B cell (primary cell): ENCODE measurements at regions not wholly inside any gene's neighbourhood (a gene's known extent, or its start where the extent isn't known, plus 50 kb on each side); places are given as distances from the start of the nearest gene placed in this dataset.

ENCODE experiments used
- ATAC-seq: fragments of 200-7000 bp; cut with Tn5 transposase; one replicate; pipeline ENCODE4 v1.10.0; 2021; ENCODE audit warnings: low read depth, mild to moderate bottlenecking, moderate number of reproducible peaks, moderate library complexity
- CTCF ChIA-PET: fragments of 350-600 bp; sonication (Branson Sonifier 250); formaldehyde crosslinking; loops from one replicate; lab custom pipeline; 2021; ENCODE audit warnings: antibody characterized with exemption, inconsistent platforms; lab: Charles Lee
- POLR2A ChIA-PET: fragments of 350-600 bp; sonication (Branson Sonifier 250); formaldehyde crosslinking; loops from one replicate; lab custom pipeline; 2021; ENCODE audit warnings: antibody characterized with exemption; lab: Charles Lee
- DNase-seq: peaks from one replicate; pipeline ENCODE4 v3.0.0; 2013
- H2AFZ ChIP-seq: 2 replicates; pipeline ENCODE4 v1.6.1; 2012; ENCODE audit warnings: mild to moderate bottlenecking, low read depth, low read length; ENCODE audit not compliant: insufficient read depth, poor library complexity, severe bottlenecking
- H3K27ac ChIP-seq, 2 donors: 1 replicate in 1 of 2; 2 replicates in 1 of 2; pipeline ENCODE4 v1.5.1; 2012 to 2013; ENCODE audit warnings: low read length in 2 of 2, mild to moderate bottlenecking in 2 of 2, moderate library complexity in 1 of 2
- H3K27me3 ChIP-seq, 4 experiments: fragments of 200-600 bp in 1 of 4; sonication (generic) in 1 of 4; replicated peaks in 1 of 4; 1 replicate in 2 of 4; 2 replicates in 2 of 4; pipeline versions ENCODE4 v1.6.1 to v1.7.0; 2013 to 2016; ENCODE audit warnings: low read length in 3 of 4, mild to moderate bottlenecking in 2 of 4, mixed read lengths in 1 of 4, moderate library complexity in 1 of 4; ENCODE audit not compliant: insufficient read depth in 4 of 4, control insufficient read depth in 3 of 4; ENCODE audit errors: control extremely low read depth in 1 of 4
- H3K36me3 ChIP-seq, 2 experiments: replicated peaks in 1 of 2; 1 replicate in 1 of 2; 2 replicates in 1 of 2; pipeline versions ENCODE4 v1.6.1 to v1.7.1; 2013; ENCODE audit warnings: low read length in 1 of 2; ENCODE audit not compliant: insufficient read depth in 2 of 2, control insufficient read depth in 1 of 2; ENCODE audit errors: control extremely low read depth in 1 of 2, extremely low read depth in 1 of 2
- H3K4me1 ChIP-seq, 2 donors: fragments of 200-600 bp in 1 of 2; sonication (generic) in 1 of 2; 1 replicate in 1 of 2; 2 replicates in 1 of 2; pipeline versions ENCODE4 v1.5.1 to v1.6.1; 2013 to 2017; ENCODE audit warnings: low read length in 2 of 2; ENCODE audit not compliant: control insufficient read depth in 2 of 2, insufficient read depth in 2 of 2
- H3K4me2 ChIP-seq: replicated peaks from 2 replicates; pipeline ENCODE3; 2012; ENCODE audit warnings: mild to moderate bottlenecking, low read depth, low read length; ENCODE audit not compliant: poor library complexity, severe bottlenecking
- H3K4me3 ChIP-seq, 5 experiments: fragments of 200-600 bp in 1 of 5; sonication (generic) in 1 of 5; 1 replicate in 3 of 5; 2 replicates in 2 of 5; pipeline versions ENCODE4 v1.5.1 to v1.7.0; 2011 to 2016; ENCODE audit warnings: low read length in 4 of 5, mild to moderate bottlenecking in 4 of 5, low read depth in 2 of 5, control low read depth in 1 of 5, moderate library complexity in 1 of 5; ENCODE audit not compliant: insufficient read depth in 1 of 5; ENCODE audit errors: control extremely low read depth in 1 of 5, extremely low read depth in 1 of 5
- H3K79me2 ChIP-seq: fragments of 200-600 bp; sonication (generic); one replicate; pipeline ENCODE4 v1.6.0; 2016; ENCODE audit warnings: low read length; ENCODE audit not compliant: control insufficient read depth, insufficient read depth
- H3K9ac ChIP-seq: fragments of 200-600 bp; sonication (generic); 2 replicates; pipeline ENCODE4 v1.6.1; 2017; ENCODE audit warnings: mild to moderate bottlenecking, low read length, moderate library complexity
- H3K9me3 ChIP-seq, 3 donors: one replicate each; pipeline versions ENCODE4 v1.6.1 to v1.7.1; 2013; ENCODE audit warnings: low read length in 2 of 3; ENCODE audit not compliant: control insufficient read depth in 2 of 3, insufficient read depth in 1 of 3; ENCODE audit errors: control extremely low read depth in 1 of 3
- H4K20me1 ChIP-seq: 2 replicates; pipeline ENCODE4 v1.6.0; 2012; ENCODE audit warnings: mild to moderate bottlenecking, low read length; ENCODE audit not compliant: insufficient read depth, control insufficient read depth, poor library complexity, severe bottlenecking
- H3K27ac Mint-ChIP-seq: one replicate; pipeline ENCODE4 v1.8.0; 2021; ENCODE audit warnings: mixed read lengths
- H3K27me3 Mint-ChIP-seq: one replicate; pipeline ENCODE4 v1.8.0; 2021; ENCODE audit warnings: mixed read lengths
- H3K4me1 Mint-ChIP-seq: one replicate; pipeline ENCODE4 v1.8.0; 2021; ENCODE audit warnings: mixed read lengths
- H3K4me3 Mint-ChIP-seq: one replicate; pipeline ENCODE4 v1.8.0; 2021; ENCODE audit warnings: mixed read lengths
- H3K9me3 Mint-ChIP-seq: one replicate; pipeline ENCODE4 v1.8.0; 2022; ENCODE audit warnings: mixed read lengths; ENCODE audit not compliant: insufficient read depth
- CTCF ChIP-seq: fragments of 200-600 bp; IDR thresholded peaks from one replicate; pipeline ENCODE4 v1.8.0; 2022; ENCODE audit warnings: antibody characterized with exemption, mild to moderate bottlenecking
- EZH2 ChIP-seq: IDR thresholded peaks from 2 replicates; pipeline ENCODE4 v1.6.1; 2012; ENCODE audit warnings: borderline replicate concordance, low read depth, mild to moderate bottlenecking, moderate library complexity, low read length; ENCODE audit not compliant: insufficient read depth, poor library complexity, severe bottlenecking
- WGBS: methylation state at CpG from one replicate; pipeline ENCODE4 v1.1.5; 2013; ENCODE audit warnings: missing lambda C conversion rate; ENCODE audit not compliant: insufficient coverage; 5-methylcytosine and 5-hydroxymethylcytosine counted together
- intact Hi-C: fragments of 100-400 bp; cut with micrococcal nuclease; formaldehyde crosslinking; loops from one replicate; pipeline ENCODE4 v1.10.0; 2022

- Histone ChIP-seq H3K9ac (no peak overlapping the region), H3K4me3 (no peak overlapping the region), H4K20me1 (no peaks in the 10 kb centered on the region), H3K9me3 (no peaks in the 10 kb centered on the region), H3K79me2 (no peaks in the 10 kb centered on the region), H3K36me3 (no peaks in the 10 kb centered on the region), H2AFZ (no peak overlapping the region), H3K4me2 (no peak overlapping the region), H3K4me1 (no peaks in the 10 kb centered on the region), H3K27ac (no peak overlapping the region), H3K27me3 (no peaks in the 10 kb centered on the region)
- ChIA-PET POLR2A (no interaction called here), CTCF (no interaction called here)
- H3K27me3 Mint-ChIP-seq: peaks cover 14% of the 10 kb centered on the region
- no peak overlapping the region for H3K4me3 Mint-ChIP-seq
- intact Hi-C loops: no loop called here
- WGBS: 100% methylated on average over 1 of the region's 8 CpGs
- DNase-seq: no peak
- no peaks in the 10 kb centered on the region for H3K9me3 Mint-ChIP-seq
- H3K27ac Mint-ChIP-seq: no peak overlapping the region
- H3K4me1 Mint-ChIP-seq: no peaks in the 10 kb centered on the region
- no peak for TF ChIP-seq EZH2
- no peak for TF ChIP-seq CTCF
- ATAC-seq: no peak
These were observed 115.5 kb downstream of the PXDC1 start for GRCh38 chr6:3636060-3636459.

- 100% methylated on average over 2 of the region's 4 CpGs for WGBS
- Mint-ChIP-seq H3K4me3 (no peak overlapping the region), H3K27me3 (peaks cover 16% of the 10 kb centered on the region)
These were observed 116.0 kb downstream of the PXDC1 start for GRCh38 chr6:3635482-3635881.

More at GRCh38 chr6:3635482-3635881, 116.0 kb downstream of the PXDC1 start:
- Mint-ChIP-seq H3K4me1 (no peaks in the 10 kb centered on the region), H3K9me3 (no peaks in the 10 kb centered on the region), H3K27ac (no peak overlapping the region)
- no peaks in the 10 kb centered on the region for H4K20me1 ChIP-seq
- H3K27ac ChIP-seq: no peak overlapping the region
- H3K27me3 ChIP-seq: no peaks in the 10 kb centered on the region
- H2AFZ ChIP-seq: no peak overlapping the region
- no peaks in the 10 kb centered on the region for H3K36me3 ChIP-seq
- DNase-seq (no peak), ATAC-seq (no peak)
- H3K9ac ChIP-seq: no peak overlapping the region
- H3K9me3 ChIP-seq: no peaks in the 10 kb centered on the region
- intact Hi-C loops: no loop called here
- H3K4me1 ChIP-seq: no peaks in the 10 kb centered on the region
- no peak for TF ChIP-seq CTCF
- TF ChIP-seq EZH2: no peak
- ChIA-PET POLR2A (no interaction called here), CTCF (no interaction called here)
- H3K4me2 ChIP-seq: no peak overlapping the region
- no peaks in the 10 kb centered on the region for H3K79me2 ChIP-seq
- H3K4me3 ChIP-seq: no peak overlapping the region
